Astrocyte (in vitro differentiated cells and primary cell): ENCODE measurements at regions not wholly inside any gene's neighbourhood (a gene's known extent, or its start where the extent isn't known, plus 50 kb on each side); places are given as distances from the start of the nearest gene placed in this dataset.
"Not testable (repeated sequence)": the region's sequence is repeated elsewhere in the genome, so short reads cannot be mapped to it uniquely, and the experiment has no call there.

Experiments used
- CTCF ChIP-seq: IDR thresholded peaks from 2 replicates; pipeline ENCODE4 v1.5.1; 2011; ENCODE audit warnings: low read depth, mild to moderate bottlenecking, inconsistent platforms, low read length, moderate library complexity; ENCODE audit not compliant: insufficient read depth
- EZH2 ChIP-seq: IDR thresholded peaks from 2 replicates; pipeline ENCODE4 v1.6.1; 2012; ENCODE audit warnings: mild to moderate bottlenecking, low read length, inconsistent platforms; ENCODE audit not compliant: insufficient read depth

GRCh38 chr15:22160283-22160682 is 80.0 kb downstream of the OR4M2 start:
- not testable (repeated sequence) for TF ChIP-seq CTCF, EZH2
